HG02885 (cell line): ENCODE measurements at regions not wholly inside any gene's neighbourhood (a gene's known extent, or its start where the extent isn't known, plus 50 kb on each side); places are given as distances from the start of the nearest gene placed in this dataset.

Experiments
- ATAC-seq: cut with Tn5 transposase; IDR thresholded peaks from one replicate; pipeline ENCODE4 v1.9.1; 2021; ENCODE audit warnings: mild to moderate bottlenecking; ENCODE audit not compliant: unreplicated experiment, poor library complexity

DNA sequence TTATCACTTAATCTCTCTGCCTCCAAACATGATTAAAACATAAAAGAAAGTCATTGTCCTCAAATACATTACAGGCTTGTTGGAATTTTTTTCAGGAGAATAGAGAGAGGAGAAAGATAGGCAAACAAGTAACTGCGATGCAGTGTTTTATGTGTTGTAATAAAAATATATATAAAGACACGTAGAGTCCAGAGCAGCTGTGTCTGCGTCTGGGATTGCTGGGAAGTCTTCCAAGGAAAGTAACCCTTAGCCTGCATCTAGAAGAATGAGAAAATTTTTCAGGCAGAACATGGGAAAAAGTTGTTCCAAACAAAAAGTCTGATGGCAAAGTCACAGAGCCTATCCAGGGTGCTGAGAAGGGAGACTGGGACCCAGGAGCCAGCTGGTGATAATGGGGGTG, 91.8 kb upstream of the ST6GAL2 start:
- no peak for ATAC-seq

DNA sequence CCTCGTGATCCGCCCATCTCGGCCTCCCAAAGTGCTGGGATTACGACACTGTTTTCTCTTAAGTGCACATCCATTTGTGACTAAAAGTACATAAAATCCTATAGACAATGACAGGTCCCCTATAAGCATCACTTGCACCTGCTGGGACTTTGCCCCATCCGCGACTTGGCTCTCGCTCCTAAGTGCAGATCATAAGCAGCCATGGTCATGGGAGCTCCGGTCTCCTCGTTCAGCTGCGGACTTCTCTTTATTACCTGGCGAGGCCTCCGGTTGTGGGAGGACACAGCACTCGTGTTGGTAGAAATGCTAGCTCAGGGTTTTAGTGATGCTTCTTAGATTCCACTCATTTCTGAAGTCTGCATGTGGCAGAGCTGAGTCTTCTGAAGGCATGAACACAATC, 92.7 kb upstream of the ST6GAL2 start:
- no peak for ATAC-seq

DNA sequence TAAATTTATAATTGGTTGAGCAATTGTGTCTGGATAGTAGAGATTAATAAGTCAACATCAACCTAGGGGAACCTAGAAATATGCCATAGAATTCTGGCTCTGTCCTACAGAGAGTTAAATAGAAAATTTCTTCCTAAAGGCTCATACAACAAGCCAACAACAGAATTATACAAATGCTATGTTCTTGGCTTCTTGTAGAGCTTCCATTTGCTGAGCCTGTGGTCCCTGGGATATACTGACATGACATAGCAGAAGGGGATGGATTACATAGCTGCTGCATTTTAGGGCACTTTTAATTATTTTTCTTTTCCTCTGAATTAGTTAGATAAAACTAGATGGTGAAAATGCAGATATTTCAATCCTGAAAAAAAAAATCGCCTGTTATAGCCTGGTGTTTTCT, 95.5 kb upstream of the ST6GAL2 start:
- no peak for ATAC-seq

DNA sequence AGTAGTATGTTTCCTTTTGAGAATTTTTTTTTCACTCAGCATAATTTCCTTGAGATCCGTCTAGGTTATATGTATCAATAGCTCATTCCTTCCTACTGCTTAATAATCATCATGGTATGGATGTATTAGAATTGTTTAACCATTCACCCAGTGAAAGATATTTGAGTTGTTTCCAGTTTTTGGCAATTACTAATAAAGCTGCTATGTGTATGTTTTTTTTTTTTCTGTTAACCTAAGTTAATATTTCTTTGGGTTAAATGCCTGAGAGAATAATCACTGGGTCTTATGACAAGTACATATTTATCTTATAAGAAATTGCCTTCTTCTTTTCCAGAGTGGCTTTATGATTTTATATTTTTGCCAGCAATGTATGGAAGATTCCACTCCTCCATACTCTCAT, 96.4 kb upstream of the ST6GAL2 start:
- no peak for ATAC-seq

DNA sequence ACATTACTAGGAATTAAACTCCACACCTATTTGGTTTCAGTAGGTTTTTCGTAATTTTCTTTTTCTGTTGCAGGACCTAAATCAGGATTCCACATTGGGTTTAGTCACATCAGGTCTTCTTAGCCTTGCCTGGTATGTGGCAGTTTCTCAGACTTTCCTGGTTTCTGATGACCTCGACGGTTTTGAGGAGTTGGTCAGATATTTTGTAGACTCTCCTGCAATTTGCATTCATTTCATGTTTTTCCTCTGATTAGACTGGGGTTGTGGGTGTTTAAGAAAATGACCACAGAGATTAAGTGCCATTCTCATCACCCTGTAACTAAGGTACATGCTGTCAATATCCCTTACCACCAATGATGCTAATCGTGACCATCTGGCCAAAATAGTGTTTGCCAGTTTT, 97.3 kb upstream of the ST6GAL2 start:
- no peak for ATAC-seq

DNA sequence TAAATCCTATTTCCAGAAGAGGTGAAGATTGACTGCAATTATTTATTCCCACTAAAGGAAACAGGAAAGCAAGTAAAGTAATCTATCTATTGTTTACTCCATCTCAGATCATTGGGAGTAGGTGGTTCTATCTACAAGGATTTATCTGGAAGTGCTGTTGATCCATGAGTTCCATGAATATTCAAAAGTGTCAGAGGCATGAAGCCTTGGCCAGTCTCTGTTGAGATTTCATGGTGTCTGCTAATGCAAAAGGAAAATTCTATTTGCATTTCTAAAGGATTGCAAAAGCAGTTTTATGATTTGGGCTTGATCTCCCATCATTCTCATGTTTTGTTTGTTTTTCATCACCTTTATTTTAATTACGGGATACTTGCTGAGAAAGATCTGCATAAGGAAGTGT, 102.4 kb upstream of the ST6GAL2 start:
- no peak for ATAC-seq

DNA sequence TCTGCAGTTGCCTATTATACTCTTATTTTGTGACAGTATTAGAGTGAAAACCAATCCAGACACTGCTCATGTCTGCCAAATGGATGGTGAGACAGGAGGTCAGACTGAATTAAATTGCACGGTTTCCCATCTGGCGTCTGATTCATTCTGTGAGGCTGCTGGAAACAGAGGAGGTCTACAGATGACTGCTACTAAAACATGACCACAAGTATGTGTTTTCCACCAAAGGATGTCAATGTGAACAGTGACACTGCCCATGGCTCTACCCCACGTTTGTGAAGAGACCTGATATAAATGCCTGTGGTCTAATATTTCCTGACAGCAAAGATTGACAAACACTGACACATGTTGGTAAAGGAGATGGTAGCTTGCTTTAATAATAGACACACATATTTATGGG, 104.3 kb upstream of the ST6GAL2 start:
- no peak for ATAC-seq

DNA sequence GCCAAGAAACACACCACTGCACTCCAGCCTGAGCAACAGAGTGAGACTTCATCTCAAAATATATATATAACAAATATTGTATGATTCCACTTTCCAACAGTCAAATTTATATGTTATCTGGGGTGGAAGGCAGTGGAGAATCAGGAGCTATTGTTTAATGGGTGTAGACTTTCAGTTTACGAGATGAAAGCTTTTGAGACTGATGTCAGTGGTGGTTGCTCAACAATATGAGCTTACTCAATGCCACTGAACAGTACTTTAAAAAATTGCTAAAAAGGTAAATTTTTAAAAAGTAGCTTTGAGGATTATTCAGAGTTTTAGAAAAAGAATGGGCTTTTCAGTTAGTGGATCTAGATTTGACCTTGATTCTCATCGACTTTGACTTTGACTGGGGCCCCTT, 105.9 kb upstream of the ST6GAL2 start:
- ATAC-seq = no peak

DNA sequence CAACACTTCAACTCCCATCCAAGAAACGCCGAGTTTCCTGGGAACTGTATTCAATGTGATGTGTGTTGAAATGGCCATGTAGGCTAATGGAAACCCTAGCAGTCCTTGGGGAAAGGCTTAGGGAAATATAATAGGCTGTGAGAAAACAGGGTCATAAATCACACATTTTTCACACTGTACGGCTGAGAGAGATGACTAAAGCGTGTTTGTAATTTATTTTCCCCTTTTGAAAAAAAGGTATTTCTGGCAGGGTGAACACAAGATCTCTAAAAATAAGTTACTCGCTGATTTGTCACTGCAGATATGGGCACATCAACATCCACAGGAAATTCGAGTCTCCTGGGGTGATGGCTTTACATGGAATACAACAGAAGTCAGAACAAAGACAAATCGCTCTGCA, 109.6 kb upstream of the ST6GAL2 start:
- no peak for ATAC-seq

DNA sequence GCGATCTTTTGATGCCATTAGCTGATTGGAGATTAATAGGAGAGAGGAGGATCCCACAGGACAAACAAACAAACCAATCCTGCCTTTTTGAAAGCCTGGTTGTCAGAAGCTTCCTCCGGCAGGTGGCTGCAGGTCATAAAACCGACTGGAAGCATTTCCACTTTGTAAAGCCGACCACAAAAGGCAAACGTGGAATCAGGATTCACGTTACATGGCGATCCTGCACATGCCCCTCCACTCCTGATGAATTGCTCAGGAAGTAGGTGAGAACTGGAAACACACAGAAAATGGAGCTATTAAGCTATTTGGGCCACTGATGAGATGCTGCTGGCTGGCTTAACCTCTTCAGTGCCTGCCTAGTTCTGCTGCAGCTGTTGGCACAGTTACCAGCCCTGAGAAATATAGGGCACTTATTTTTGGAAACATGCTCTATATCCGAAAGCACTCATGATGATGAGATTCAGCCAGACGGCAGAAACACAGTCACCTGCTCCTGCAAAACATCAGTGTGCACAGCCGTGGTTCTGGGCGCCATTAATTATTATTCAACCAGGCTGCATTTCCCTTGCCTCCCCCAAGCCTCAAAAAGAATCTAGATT, 110.3 kb upstream of the ST6GAL2 start:
- no peak for ATAC-seq

DNA sequence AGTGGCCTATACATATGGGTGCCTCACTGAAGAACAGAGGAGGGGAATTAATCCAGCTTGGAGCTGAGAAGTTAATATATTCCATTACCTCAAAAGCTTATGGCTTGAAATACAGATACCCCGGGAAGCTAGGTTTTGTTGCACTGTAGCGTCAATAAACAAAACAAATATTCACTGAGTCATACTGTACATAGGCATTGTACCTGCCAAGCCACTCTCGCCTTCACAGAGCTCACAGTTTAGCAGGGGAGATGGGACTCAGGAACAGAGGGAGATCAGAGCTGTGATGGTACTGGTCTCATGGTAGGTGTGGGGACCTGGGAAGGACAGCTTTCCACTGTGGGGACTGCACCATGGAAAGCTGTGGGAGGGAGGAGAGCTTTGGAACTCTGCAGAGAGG, 111.2 kb upstream of the ST6GAL2 start:
- ATAC-seq = no peak

DNA sequence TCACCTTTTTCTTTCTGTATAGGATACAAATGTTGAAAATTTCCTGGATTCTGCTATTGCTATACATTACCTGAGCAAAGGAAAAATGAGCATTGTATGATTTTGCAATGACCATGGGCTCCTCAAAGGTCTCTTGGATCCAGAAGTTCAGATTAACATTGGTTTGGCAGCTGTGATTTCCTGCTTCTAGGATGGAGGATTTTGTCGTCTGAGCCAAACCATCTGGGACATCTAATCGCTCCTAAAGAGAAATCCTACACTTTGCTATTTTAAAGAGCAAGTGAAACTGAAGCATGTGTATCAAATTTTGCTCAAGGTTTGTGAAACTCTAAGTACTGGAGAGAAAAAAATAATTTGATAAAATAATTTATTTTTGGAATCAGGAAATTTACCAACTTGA, 115.1 kb upstream of the ST6GAL2 start:
- no peak for ATAC-seq

DNA sequence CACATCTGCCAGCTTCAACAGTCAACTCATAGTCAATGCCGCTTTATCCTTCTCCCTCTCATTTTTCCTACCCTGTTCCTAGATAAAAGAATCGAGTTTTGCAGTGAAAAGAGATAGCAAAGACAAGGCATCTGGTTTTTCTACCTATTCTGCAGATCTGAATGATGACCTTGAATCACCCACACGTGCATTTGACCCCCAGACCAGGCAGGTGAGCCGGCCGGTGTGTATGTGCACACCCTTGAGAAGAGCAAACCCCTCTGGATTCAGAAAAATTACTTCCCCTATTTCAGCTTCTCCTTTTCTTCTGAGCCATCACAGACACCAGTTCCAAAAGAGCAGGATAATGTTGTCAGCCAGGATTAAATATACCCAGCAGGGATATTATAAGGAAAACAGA, 115.6 kb upstream of the ST6GAL2 start:
- ATAC-seq = no peak

DNA sequence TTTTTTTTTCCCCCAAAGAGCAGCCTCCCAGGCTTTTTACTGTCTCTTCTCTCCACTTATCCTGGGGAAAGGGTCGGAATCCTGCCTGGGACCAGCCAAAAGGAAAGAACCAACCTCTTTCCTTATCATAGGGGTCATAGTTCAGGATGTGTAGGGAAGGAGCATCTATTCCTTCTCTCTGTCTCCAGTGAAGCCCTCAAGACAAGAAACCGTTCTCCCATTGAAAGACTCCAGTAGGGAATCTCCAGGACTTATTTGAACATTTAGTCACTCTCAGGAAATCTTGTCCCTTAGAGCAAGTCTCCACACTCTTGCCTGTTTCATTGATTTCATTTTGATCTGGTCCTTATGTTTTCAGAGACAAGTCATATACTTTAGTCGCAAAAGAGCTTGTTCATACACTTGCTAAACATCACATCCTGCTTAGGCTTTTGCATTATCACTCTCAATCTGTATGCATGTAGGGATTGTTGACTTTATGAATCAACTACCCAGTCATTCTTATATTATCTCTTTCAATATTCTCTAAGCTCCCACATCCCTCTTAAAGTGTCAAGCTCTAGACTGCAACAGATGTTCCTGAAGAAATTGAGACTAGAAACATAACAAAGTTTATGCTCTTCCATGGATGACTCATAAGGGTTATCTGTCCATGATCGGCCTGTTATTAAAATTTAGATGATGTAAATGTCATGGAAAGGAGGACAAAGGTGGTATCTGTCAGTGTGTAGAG, 116.2 kb upstream of the ST6GAL2 start:
- ATAC-seq = no peak

DNA sequence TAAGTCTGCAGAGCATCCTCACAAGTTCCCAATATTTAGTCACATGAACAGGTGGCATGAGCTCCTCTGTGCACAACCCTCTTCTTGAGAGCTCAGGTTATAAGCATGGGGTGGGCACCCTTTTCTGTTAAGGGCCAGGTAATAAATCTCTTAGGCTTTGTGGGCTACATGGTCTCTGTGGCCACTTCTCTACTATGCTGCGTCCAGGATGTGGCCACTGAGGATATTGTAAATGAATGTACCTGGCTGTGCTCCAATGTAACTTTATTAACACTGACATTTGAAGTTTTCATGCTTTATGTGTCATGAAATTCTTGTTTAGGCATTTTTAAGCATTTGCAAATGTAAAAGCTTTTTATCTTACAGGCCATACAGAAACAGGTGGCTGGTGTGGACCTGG, 116.8 kb upstream of the ST6GAL2 start:
- no peak for ATAC-seq

DNA sequence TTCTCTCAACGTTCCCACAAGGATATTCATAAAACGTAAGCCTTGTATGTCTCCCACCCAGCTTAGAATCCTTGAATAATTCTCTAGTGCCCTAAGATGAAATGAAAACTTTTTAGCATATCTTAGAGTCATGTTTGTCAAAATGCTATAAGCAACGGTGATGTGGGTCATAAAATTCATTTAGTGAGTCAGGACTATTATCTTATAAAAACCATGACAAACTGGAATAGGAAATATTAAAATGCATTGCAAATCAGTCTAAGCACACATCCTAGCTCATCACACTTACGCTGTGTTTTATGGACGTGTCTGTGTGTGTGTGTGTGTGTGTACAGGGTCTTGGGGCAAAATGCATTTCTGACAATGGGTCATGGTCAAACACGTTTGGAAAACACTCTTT, 119.9 kb upstream of the ST6GAL2 start:
- ATAC-seq = no peak

DNA sequence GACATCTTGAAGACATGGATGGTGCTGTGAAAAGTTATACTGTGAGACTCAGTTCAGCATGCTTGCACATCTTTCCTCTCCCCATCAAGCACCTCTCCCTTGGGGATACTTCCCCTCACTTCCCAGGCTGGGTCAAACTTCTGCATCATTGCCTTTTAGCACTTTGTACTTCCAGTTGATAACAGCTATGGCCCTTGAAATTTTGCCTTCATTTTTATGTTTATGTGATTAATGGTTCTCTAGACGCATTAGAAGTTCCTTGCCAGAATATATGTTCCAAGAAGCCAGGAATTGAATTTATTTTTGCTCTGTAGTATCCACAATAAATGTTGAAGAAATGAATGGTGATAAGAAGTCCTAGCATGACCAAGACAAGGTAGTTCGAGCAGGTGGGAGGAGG, 120.9 kb upstream of the ST6GAL2 start:
- ATAC-seq = no peak

DNA sequence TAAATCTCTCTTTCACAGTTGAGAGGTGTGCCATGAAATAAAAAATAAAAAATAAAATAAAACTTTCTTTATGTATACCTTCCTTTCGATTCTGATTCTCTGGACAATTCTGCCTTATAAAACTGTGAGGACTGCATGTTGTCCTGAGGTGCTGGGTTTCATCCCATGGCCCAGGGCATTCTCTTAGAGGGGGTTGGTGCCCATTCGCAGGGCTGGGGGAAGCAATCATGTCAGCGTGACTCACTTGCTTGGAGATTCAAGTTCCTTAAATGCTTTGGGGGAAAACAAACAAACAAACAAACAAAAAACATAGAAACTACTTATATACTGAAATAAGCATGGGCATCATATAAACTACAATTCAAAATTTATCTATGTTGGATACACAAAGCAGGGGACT, 122.0 kb upstream of the ST6GAL2 start:
- no peak for ATAC-seq

DNA sequence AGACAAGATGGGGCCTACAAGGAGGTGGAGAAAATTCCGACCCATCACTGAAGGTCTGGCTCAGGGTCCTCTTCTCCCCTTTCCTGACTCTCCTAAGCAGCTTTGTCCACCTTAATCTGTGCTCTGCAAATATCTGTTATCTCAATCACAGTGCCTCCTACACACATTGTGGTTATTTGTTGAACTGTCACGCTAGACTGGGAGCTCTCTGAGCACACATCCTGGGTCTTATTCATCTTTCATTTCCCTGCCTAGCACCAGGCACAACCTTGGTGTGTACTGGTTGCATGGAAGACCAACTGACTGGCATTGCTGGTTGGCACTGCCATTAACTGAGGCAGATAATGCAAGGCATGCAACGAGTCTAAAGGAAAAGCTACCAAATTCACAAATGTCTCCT, 122.9 kb upstream of the ST6GAL2 start:
- no peak for ATAC-seq

DNA sequence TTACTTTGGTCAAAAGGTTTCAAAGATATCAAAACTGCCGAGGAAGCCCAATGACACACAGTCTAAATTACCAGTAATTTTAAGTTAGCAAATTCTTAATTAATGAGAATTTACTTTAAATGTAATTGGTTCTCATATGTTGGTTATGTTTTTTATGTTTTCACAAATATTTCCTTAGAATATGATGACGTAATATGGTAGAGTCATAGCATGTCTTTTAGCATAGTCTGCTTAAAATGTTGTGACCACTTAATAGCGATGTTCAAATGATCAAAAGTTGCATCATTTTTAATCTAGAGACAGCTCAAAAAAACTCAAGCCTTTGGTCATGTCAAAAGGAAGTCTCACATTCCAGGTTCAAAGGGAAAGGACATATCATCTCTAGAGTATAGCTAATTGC, 123.3 kb upstream of the ST6GAL2 start:
- no peak for ATAC-seq

DNA sequence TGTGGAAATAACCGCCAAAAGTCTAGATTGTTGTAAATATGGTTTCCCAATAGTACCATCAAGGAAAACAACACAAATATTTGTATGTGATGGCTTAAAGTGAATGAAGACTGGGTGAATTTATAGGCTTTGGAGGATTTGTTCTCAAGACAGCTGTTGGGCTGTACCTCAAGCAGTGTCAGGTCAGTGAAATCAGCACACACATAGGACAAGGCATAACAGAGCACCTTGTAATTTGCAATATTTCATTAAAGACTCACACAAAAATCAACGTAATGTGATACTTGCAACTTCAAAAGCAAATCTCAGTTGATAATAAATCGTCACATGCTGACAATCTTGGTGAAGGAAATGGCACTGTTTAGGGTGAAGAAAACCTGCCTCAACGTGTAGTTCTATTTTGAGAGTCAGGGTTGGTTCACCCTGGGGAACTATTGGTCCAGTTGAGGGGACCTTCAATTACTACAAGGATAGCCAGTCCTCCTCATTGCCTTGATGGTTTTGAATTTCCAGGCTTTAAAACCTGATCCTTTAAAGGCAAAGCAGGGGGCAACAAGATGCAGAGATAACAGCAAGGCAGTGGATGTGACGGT, 126.8 kb upstream of the ST6GAL2 start:
- ATAC-seq = no peak

DNA sequence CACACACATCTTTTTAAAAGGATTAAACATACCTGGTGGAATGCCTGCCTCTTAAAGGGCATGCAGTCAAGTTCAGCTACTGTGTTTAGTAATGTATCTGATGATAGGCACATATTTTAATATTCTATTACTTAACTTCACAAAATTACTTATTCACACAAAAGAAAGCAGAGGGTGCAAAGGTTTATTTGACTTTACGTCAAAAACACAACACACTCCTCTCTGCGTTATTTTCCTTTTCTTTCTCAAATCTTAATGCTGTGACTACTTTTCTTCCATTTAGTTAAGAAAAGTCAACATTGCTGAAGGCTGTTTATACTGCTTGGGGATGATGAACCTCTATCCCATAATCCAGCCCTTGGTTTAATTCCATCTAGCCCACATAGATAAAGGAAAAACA, 127.9 kb upstream of the ST6GAL2 start:
- no peak for ATAC-seq
